GM12892 (cell line): ENCODE measurements at regions not wholly inside any gene's neighbourhood (a gene's known extent, or its start where the extent isn't known, plus 50 kb on each side); places are given as distances from the start of the nearest gene placed in this dataset.

Source experiments
- DNase-seq: peaks from one replicate; pipeline ENCODE4 v3.0.0; 2011; ENCODE audit not compliant: insufficient read length
- FAIRE-seq: peaks from 2 replicates; lab custom pipeline; 2011; peaks lifted over from hg19 to GRCh38; lab: Jason Lieb, UNC
- POLR2A ChIP-seq: IDR thresholded peaks from 2 replicates; pipeline ENCODE4 v1.6.1; 2011; ENCODE audit warnings: low read depth, low read length, control low read depth
- POLR2AphosphoS5 ChIP-seq: IDR thresholded peaks from 2 replicates; pipeline ENCODE4 v1.6.1; 2011; ENCODE audit warnings: low read depth, low read length, control low read depth
- TAF1 ChIP-seq: IDR thresholded peaks from 2 replicates; pipeline ENCODE4 v1.6.1; 2011; ENCODE audit warnings: low read depth, mild to moderate bottlenecking, control low read depth, low read length, borderline replicate concordance

DNA sequence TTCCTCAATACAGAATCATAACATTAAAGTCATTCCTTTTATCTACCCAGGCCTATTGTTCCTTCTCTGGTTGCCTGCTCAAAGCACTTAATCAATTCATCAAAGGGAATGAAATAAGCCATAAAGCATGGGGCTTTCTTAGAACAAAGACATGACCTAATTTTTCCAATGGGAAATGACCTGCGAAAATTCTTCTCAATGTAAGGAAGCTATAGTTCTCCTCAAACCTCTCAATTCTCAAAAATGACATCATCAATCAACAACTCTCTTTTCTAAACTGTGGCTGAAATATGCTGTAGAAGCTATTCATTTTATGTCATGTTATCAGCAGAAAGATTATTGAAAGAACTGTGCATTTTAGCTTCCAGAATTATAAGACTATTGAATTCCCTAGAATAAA lies 116.0 kb upstream of the PTPRR start:
- DNase-seq = no peak
- no peak for TF ChIP-seq TAF1
- TF ChIP-seq POLR2AphosphoS5 = no peak
- TF ChIP-seq POLR2A = no peak
- FAIRE-seq = no peak

GRCh38 chr12:71032933-71033332 lies 112.4 kb upstream of the PTPRR start:
- FAIRE-seq (no peak), DNase-seq (no peak)
- TF ChIP-seq POLR2AphosphoS5 (no peak), TAF1 (no peak), POLR2A (no peak)

GRCh38 chr12:71029302-71029701 lies 108.8 kb upstream of the PTPRR start:
- FAIRE-seq (no peak), DNase-seq (no peak)
- no peak for TF ChIP-seq TAF1
- TF ChIP-seq POLR2AphosphoS5 = no peak

DNA sequence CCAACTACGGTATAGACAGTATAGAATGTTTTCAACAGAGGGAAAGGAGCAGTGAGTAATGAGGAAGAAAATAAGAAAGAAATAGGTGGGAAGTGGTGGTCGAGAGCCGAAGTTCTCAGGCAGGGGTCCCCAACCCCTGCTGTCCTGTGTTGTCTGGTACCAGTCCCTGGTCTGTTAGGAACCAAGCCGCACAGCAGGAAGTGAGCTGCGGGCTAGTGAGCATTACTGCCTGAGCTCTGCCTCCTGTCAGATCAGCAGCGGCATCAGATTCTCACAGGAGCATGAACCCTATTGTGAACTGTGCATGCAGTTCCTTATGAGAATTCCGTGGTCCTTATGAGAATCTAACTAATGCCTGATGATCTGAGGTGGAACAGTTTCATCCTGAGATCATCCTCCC lies 107.3 kb upstream of the PTPRR start:
- no peak for DNase-seq
- no peak for FAIRE-seq

GRCh38 chr12:71024827-71025226 lies 104.3 kb upstream of the PTPRR start:
- DNase-seq = no peak
- no peak for FAIRE-seq
- TF ChIP-seq POLR2A (no peak), TAF1 (no peak), POLR2AphosphoS5 (no peak)

More for the DNA sequence above, 107.3 kb upstream of the PTPRR start:
- TF ChIP-seq POLR2A (no peak), POLR2AphosphoS5 (no peak), TAF1 (no peak)

GRCh38 chr12:71024281-71024680 lies 103.7 kb upstream of the PTPRR start:
- FAIRE-seq (no peak), DNase-seq (no peak)
- TF ChIP-seq POLR2A = no peak
- TF ChIP-seq TAF1 = no peak

- no peak for DNase-seq
- TF ChIP-seq TAF1 (no peak), POLR2A (no peak), POLR2AphosphoS5 (no peak)
- FAIRE-seq = no peak
Observed at GRCh38 chr12:71021491-71021890, 101.0 kb upstream of the PTPRR start.

- no peak for FAIRE-seq
- DNase-seq = no peak
- TF ChIP-seq POLR2A = no peak
- no peak for TF ChIP-seq POLR2AphosphoS5
- no peak for TF ChIP-seq TAF1
Observed at GRCh38 chr12:71019282-71019831, 98.8 kb upstream of the PTPRR start.

- TF ChIP-seq POLR2A = no peak
- no peak for TF ChIP-seq POLR2AphosphoS5
- TF ChIP-seq TAF1 = no peak
- no peak for DNase-seq
- FAIRE-seq = no peak
Observed at GRCh38 chr12:71018682-71019081, 98.1 kb upstream of the PTPRR start.

GRCh38 chr12:71014180-71014785 lies 93.7 kb upstream of the PTPRR start:
- TF ChIP-seq POLR2A (no peak), POLR2AphosphoS5 (no peak), TAF1 (no peak)

DNA sequence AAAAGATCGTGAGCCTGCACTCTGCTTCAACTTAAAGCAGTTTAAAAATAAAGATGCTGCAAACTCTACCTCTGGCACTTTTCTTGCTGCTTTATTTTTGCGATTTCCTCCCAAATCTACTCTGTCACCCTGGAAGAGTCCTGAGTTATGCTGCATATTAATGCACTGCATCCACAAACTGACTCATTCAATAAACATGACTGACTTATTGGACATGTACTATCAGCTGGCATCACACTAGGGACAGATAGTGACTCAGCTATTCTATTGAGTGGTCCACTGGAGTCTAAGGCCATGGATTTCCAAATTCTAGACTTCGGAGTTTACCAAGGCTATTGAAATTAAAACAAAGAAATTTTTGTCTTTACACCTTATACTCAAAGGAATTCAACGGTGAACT lies 90.7 kb upstream of the PTPRR start:
- FAIRE-seq (no peak), DNase-seq (no peak)
- TF ChIP-seq POLR2A = no peak
- TF ChIP-seq TAF1 = no peak
- TF ChIP-seq POLR2AphosphoS5 = no peak

More at GRCh38 chr12:71014180-71014785, 93.7 kb upstream of the PTPRR start:
- DNase-seq (no peak), FAIRE-seq (peak; percentile 30)

- DNase-seq (no peak), FAIRE-seq (no peak)
- TF ChIP-seq POLR2AphosphoS5 (no peak), POLR2A (no peak), TAF1 (no peak)
Observed at GRCh38 chr12:71010143-71010479, 89.6 kb upstream of the PTPRR start.
